Activated CD8-positive, alpha-beta memory T cell treated with anti-CD3 and anti-CD28 coated beads, Interleukin-2, amount 50 U/mL, for 1 hour (primary cell): ENCODE measurements at regions not wholly inside any gene's neighbourhood (a gene's known extent, or its start where the extent isn't known, plus 50 kb on each side); places are given as distances from the start of the nearest gene placed in this dataset.

Source experiments
- DNase-seq: peaks from one replicate; pipeline ENCODE4 v3.0.0-alpha.2; 2020; ENCODE audit errors: extremely low read depth

DNA sequence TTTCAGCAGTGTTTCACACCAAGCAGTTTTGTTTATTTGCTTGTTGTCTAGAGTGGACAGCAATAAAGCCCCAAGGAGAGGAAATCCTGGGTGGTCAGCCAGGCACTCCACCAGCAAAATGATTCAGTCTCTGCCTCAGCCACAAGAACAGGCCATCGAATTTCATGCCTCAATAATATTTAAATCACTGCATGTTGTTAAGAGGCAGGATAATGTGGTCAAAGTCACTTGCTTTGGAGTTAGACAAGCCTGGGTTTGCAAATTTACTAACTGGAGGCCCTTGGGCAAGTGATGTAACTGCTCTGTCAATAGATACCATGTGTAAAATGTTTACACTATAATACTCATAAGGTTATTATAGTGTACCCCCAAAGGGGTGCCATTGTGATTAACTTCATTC, 349.6 kb downstream of the LMO4 start:
- no peak for DNase-seq

GRCh38 chr1:87682565-87682964, 353.9 kb downstream of the LMO4 start:
- DNase-seq, result no peak

- DNase-seq, result no peak
These were observed 354.7 kb downstream of the LMO4 start for GRCh38 chr1:87683196-87683956.

DNA sequence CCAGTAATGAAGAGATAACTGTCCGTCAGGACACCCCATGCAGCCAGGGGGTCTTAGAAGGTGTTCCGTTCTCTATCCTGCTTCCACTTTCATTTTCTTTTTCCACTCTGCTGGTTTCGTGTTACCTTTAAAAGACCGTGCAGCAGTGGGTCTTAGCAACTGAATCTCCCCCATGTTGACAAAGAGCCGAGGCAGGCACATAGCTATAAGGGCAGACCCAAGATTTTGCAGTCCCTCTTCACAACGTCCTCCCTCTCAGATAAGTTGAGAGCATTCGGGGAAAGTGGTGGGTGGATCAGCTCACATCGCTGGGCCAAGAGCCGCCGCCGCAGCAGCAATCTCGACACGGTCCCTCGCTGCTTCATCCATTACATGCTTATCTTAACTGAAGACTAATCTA, 355.5 kb downstream of the LMO4 start:
- DNase-seq, result no peak

DNA sequence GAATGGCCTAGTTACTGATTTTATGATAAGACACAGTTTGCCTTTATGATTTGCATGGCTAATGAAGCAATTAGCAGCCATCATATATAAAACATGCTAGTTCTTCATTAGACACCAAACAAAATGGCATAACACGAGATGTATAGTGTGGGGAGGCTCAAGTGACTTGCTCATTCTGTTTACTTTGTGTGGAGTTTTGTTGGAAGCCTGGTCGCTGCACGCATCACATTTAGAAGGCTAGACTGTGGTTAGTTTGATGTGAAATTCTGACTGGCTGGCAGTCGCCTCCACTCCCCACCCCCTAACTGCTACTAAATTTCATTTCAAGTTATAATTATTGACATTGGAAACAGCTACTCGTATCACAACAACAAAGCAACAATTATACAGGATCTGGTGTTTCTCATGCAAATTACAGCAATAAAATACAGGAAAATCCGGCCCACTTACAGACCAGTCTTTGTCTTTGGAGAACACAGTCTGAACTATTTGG, 356.1 kb downstream of the LMO4 start:
- DNase-seq, result no peak

GRCh38 chr1:87685311-87686135, 356.8 kb downstream of the LMO4 start:
- DNase-seq, result no peak

DNA sequence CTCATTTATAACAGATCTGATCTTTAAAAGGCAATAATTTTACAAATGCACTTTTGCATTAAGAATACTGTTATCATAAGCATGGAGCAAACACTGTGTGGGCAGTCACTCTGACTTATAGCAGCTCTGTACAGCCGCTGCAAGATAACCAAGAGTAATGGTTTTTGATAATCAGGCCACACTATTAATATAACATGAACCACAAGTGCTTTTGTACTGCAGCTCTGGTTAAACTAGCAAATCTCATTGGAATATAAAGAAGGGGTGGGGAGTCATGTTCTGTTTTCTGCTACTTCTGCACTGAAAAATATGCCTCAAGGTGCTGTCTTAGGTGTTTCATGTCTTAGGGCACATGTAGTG, 357.4 kb downstream of the LMO4 start:
- no peak for DNase-seq

DNA sequence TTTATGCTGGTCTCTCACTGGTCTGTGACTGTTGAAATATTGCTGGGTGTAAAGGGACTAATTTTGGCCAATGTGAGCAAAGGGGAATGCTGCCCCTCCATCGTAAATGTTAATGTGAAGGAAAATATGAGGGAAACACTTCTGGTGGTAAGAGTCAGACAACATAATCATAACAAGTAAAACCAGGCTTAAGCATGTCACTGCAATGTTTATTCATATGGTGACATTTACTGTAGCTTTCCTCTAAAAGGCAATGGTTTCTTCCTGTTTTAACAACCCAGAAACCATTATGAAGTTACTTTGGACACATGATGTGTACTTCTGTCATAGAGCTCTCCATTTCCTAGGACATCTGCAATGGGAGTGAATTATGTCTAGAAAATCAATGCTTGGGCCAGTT, 358.0 kb downstream of the LMO4 start:
- DNase-seq, result no peak

DNA sequence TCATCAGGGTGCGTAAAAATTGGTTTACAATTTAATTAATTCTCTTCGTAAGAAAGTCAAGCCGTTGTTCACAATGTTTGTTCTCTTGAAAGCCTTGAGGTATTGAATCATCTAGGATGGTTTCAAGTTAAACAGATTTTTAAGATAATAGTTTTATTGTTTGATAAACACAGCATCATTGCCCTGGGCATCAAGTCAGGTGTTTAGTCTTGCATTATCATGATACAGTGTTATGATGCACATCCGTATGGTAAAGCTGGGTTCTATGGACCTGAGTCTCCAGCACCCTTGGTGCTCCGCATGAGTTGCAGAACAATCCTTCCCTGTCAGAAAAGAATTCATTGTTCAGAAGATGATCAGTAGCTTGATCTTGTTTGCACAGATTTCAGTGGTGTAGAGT, 359.5 kb downstream of the LMO4 start:
- DNase-seq, result no peak

- no peak for DNase-seq
These were observed 360.8 kb downstream of the LMO4 start for GRCh38 chr1:87689487-87689886.

GRCh38 chr1:87696483-87696882, 367.8 kb downstream of the LMO4 start:
- no peak for DNase-seq

DNA sequence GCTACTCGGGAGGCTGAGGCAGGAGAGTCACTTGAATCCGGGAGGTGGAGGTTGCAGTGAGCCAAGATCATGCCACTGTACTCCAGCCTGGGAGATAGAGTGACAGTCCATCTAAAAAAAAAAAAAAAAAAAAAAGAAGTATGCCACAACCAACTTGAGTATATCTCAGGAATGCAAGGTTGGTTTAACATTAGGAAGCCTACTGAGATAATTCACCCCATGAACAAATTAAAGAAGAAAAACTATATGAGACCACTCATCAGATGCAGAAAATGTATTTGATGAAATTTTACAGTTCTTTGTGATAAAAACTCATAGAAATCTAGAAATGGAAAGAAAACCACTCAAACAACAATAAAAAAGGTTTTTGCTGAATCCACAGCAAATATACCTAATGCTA, 373.8 kb downstream of the LMO4 start:
- no peak for DNase-seq

- no peak for DNase-seq
These were observed 376.6 kb downstream of the LMO4 start for GRCh38 chr1:87705233-87705632.

- DNase-seq, result no peak
These were observed 377.5 kb downstream of the LMO4 start for GRCh38 chr1:87706203-87706602.

DNA sequence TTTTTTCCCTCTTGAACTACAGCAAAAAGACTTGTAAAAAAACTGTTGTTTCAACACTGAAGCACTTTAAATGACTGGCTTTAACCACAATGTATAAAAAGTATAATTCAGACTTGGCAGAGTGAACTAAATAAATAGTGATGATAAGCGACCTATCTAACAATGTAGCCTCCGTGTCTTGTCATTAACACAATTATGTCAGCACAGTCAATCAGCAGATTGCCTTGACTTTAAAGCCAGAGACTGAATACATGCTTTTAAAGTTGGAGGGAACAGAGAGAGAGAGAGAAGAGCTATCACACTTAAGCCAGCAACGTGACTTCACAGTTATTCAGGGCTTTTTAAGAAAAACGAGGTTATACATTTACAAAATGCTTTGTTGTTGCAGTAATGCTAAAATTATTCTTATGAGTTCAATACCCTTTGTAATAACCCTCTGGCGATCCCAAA, 378.1 kb downstream of the LMO4 start:
- DNase-seq, result no peak

GRCh38 chr1:87707411-87707810, 378.7 kb downstream of the LMO4 start:
- no peak for DNase-seq

DNA sequence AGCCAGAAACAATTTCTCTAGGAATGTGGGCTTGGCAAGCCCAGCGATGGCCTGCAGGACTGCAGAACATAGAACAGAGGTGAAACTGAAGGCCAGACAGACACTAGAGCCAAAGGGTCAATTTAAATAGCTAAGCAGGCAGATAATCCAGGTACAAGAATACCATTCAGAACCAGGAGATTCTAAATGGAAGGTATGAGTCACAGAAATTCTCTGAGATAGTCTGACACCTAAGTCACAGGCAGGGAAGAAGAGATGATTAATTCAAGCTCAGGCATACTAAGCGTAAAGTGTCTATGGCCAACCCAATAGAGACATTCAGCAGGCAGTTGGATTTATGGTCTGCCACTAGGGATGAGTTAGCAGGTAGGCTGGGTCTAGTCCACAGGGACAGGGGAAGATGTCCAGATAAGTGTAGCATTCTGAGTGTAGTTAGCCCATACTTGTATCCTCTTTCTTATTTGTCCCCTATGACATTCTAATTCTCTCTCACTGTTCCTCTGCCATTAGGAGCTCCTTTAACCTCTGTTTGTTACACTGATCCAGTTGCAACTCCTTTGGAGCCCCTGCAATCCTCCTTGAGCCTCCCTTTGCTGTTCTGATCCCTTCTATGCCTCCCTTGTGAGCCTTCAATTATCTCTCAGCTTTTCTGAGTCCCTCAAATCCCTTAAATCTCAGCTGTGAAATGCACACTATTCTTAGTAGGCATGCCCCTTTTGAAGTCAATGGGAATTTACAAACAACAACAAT, 383.8 kb downstream of the LMO4 start:
- no peak for DNase-seq

- no peak for DNase-seq
These were observed 385.6 kb downstream of the LMO4 start for GRCh38 chr1:87714278-87714677.

GRCh38 chr1:87715052-87715451, 386.4 kb downstream of the LMO4 start:
- DNase-seq, result no peak

DNA sequence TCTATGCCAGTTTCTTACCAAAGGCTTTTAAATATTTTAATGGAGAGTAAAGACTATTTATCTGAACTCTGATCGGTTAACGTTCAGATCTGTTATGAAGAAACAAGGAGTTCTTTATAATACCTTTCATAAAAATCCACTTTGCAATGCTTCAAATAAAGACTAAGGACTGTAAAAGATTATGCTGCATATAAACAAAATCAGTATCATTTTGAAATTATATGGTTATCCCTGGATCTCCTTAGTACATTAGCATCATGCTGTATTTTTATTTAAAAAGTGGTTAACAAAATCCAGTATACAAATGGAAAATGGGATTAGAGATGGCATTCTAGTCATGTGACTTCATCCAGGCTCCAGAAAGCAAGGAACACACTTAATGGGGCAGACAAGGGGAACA, 386.8 kb downstream of the LMO4 start:
- no peak for DNase-seq

DNA sequence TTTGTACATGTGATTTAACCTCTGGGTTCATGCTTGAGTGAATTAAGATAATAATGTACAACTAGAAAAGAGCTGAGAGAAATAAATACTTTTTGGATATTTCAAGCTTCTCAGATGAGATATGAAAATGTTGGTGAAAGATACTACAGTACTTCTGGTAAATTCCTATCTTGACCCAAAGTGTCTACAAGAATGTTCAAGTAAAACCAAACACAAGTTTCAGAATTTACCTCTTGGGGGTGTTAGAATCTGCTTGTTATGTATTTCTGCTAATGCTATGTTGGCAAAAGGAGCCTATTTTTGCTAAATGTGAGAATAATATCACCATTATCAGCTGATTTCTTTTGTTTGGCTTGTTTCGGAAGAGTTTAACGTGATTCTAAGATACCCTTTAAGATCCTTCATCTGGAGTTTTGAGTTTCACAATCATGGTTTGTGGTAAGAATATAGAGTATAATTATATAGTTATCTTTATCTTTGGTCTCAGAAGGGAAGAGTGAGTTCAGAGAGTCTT, 388.5 kb downstream of the LMO4 start:
- DNase-seq, result no peak
